H9 (cell line): ENCODE measurements at regions not wholly inside any gene's neighbourhood (a gene's known extent, or its start where the extent isn't known, plus 50 kb on each side); places are given as distances from the start of the nearest gene placed in this dataset.

ENCODE experiments used
- DNase-seq: peaks from one replicate; pipeline ENCODE4 v3.0.0-alpha.2; 2017
- H2AFZ ChIP-seq: one replicate; pipeline ENCODE4 v1.6.1; 2013; ENCODE audit warnings: mild to moderate bottlenecking, low read length, control low read depth, moderate library complexity
- H2AK5ac ChIP-seq: 2 replicates; pipeline ENCODE4 v1.6.1; 2013; ENCODE audit warnings: low read length, control low read depth, mixed read lengths; ENCODE audit not compliant: insufficient read length
- H2BK120ac ChIP-seq: one replicate; pipeline ENCODE4 v1.6.1; 2013; ENCODE audit warnings: low read depth, mild to moderate bottlenecking, low read length, control low read depth, inconsistent platforms; ENCODE audit not compliant: poor library complexity, severe bottlenecking
- H2BK12ac ChIP-seq: 2 replicates; pipeline ENCODE4 v1.6.1; 2013; ENCODE audit warnings: low read length, control low read depth, mixed read lengths, low read depth; ENCODE audit not compliant: insufficient read length
- H2BK15ac ChIP-seq: 2 replicates; pipeline ENCODE4 v1.6.1; 2013; ENCODE audit warnings: low read depth, low read length, control low read depth
- H2BK20ac ChIP-seq: one replicate; pipeline ENCODE4 v1.6.1; 2013; ENCODE audit warnings: low read depth, mild to moderate bottlenecking, low read length, control low read depth, inconsistent platforms; ENCODE audit not compliant: poor library complexity, severe bottlenecking
- H2BK5ac ChIP-seq: 2 replicates; pipeline ENCODE4 v1.6.1; 2013; ENCODE audit warnings: low read length, control low read depth, mixed read lengths; ENCODE audit not compliant: insufficient read length
- H3K14ac ChIP-seq: 2 replicates; pipeline ENCODE4 v1.6.1; 2013; ENCODE audit warnings: low read length, control low read depth; ENCODE audit not compliant: insufficient read depth
- H3K18ac ChIP-seq: 2 replicates; pipeline ENCODE4 v1.6.1; 2013; ENCODE audit warnings: low read depth, mild to moderate bottlenecking, mixed read lengths, low read length, control low read depth; ENCODE audit not compliant: insufficient read length
- H3K23ac ChIP-seq: 2 replicates; pipeline ENCODE4 v1.6.1; 2013; ENCODE audit warnings: low read length, control low read depth, mixed read lengths, low read depth; ENCODE audit not compliant: insufficient read length
- H3K23me2 ChIP-seq: 2 replicates; pipeline ENCODE4 v1.6.1; 2013; ENCODE audit warnings: low read depth, mild to moderate bottlenecking, mixed read lengths, low read length, control low read depth; ENCODE audit not compliant: insufficient read length, poor library complexity, severe bottlenecking
- H3K27ac ChIP-seq: 2 replicates; pipeline ENCODE4 v1.5.1; 2013; ENCODE audit warnings: low read length, control low read depth, mixed read lengths, low read depth; ENCODE audit not compliant: insufficient read length
- H3K27me3 ChIP-seq: 2 replicates; pipeline ENCODE4 v1.6.1; 2013; ENCODE audit warnings: low read length, control low read depth, inconsistent platforms; ENCODE audit not compliant: insufficient read depth
- H3K4ac ChIP-seq: 2 replicates; pipeline ENCODE4 v1.6.1; 2013; ENCODE audit warnings: low read depth, mild to moderate bottlenecking, control low read depth, inconsistent platforms, low read length, moderate library complexity
- H3K4me1 ChIP-seq: 2 replicates; pipeline ENCODE4 v1.6.1; 2013; ENCODE audit warnings: low read length, control low read depth, inconsistent platforms; ENCODE audit not compliant: insufficient read depth
- H3K4me2 ChIP-seq: 2 replicates; pipeline ENCODE4 v1.6.1; 2013; ENCODE audit warnings: low read length, control low read depth, mixed read lengths; ENCODE audit not compliant: insufficient read length, insufficient read depth
- H3K56ac ChIP-seq: 2 replicates; pipeline ENCODE4 v1.6.1; 2013; ENCODE audit warnings: low read depth, mild to moderate bottlenecking, mixed read lengths, low read length, control low read depth; ENCODE audit not compliant: insufficient read length
- H3K79me1 ChIP-seq: 2 replicates; pipeline ENCODE4 v1.6.1; 2013; ENCODE audit warnings: low read depth, mild to moderate bottlenecking, moderate library complexity, low read length, control low read depth, inconsistent platforms; ENCODE audit not compliant: insufficient read depth, poor library complexity, severe bottlenecking
- H3K79me2 ChIP-seq: 2 replicates; pipeline ENCODE4 v1.6.1; 2013; ENCODE audit warnings: low read length, control low read depth, inconsistent platforms; ENCODE audit not compliant: insufficient read depth
- H3K9ac ChIP-seq: 2 replicates; pipeline ENCODE4 v1.6.1; 2013; ENCODE audit warnings: low read length, control low read depth, mixed read lengths; ENCODE audit not compliant: insufficient read length; ENCODE audit errors: extremely low read depth
- H3K9me3 ChIP-seq: one replicate; pipeline ENCODE4 v1.6.1; 2013; ENCODE audit warnings: low read depth, low read length, inconsistent platforms; ENCODE audit not compliant: control insufficient read depth
- H3T11ph ChIP-seq: one replicate; pipeline ENCODE4 v1.6.1; 2013; ENCODE audit warnings: mild to moderate bottlenecking, low read length, control low read depth, inconsistent platforms
- H4K20me1 ChIP-seq: one replicate; pipeline ENCODE4 v1.6.1; 2013; ENCODE audit not compliant: control insufficient read depth, insufficient read length, insufficient read depth
- H4K5ac ChIP-seq: 2 replicates; pipeline ENCODE4 v1.6.1; 2013; ENCODE audit warnings: low read depth, mild to moderate bottlenecking, mixed read lengths, low read length, control low read depth; ENCODE audit not compliant: insufficient read length
- H4K8ac ChIP-seq: replicated peaks from 2 replicates; pipeline ENCODE4 v1.6.1; 2013; ENCODE audit warnings: low read length, control low read depth, mixed read lengths, low read depth; ENCODE audit not compliant: insufficient read length
- H4K91ac ChIP-seq: 2 replicates; pipeline ENCODE4 v1.6.1; 2013; ENCODE audit warnings: low read depth, mild to moderate bottlenecking, moderate library complexity, mixed read lengths, low read length, control low read depth; ENCODE audit not compliant: insufficient read length
- H3K27ac Mint-ChIP-seq, 3 experiments: 2 replicates in 2 of 3; 3 replicates in 1 of 3; pipeline ENCODE4 v1.8.0; 2020 to 2021; ENCODE audit warnings: mixed read lengths in 3 of 3, mild to moderate bottlenecking in 1 of 3, moderate library complexity in 1 of 3
- H3K27me3 Mint-ChIP-seq: 2 replicates; pipeline ENCODE4 v1.8.0; 2021; ENCODE audit warnings: low read depth, mild to moderate bottlenecking, moderate library complexity, mixed read lengths
- H3K36me3 Mint-ChIP-seq, 3 experiments: 2 replicates in 2 of 3; 3 replicates in 1 of 3; pipeline ENCODE4 v1.8.0; 2020 to 2021; ENCODE audit warnings: low read depth in 3 of 3, mixed read lengths in 3 of 3; ENCODE audit not compliant: insufficient read depth in 1 of 3
- H3K4me1 Mint-ChIP-seq, 2 experiments: 2 replicates each; pipeline ENCODE4 v1.8.0; 2020; ENCODE audit warnings: mixed read lengths in 2 of 2
- H3K4me3 Mint-ChIP-seq, 2 experiments: 2 replicates in 1 of 2; 3 replicates in 1 of 2; pipeline ENCODE4 v1.8.0; 2020 to 2021; ENCODE audit warnings: mild to moderate bottlenecking in 2 of 2, mixed read lengths in 2 of 2, moderate library complexity in 1 of 2
- H3K9me3 Mint-ChIP-seq, 2 experiments: 2 replicates in 1 of 2; 3 replicates in 1 of 2; pipeline ENCODE4 v1.8.0; 2020; ENCODE audit warnings: mild to moderate bottlenecking in 2 of 2, mixed read lengths in 2 of 2, moderate library complexity in 1 of 2
- WGBS: extraction: QIAGEN DNeasy Blood & Tissue Kit; methylation state at CpG from one replicate; pipeline ENCODE4 v1.1.7; 2013; ENCODE audit warnings: missing lambda C conversion rate, low lambda C conversion rate, mixed read lengths; ENCODE audit not compliant: insufficient read length; ENCODE audit errors: extremely low coverage; 5-methylcytosine and 5-hydroxymethylcytosine counted together
- TF ChIP-seq, protein P1 (sequence below): fragments of 200-600 bp; sonication (generic); conservative IDR thresholded peaks from 3 replicates; pipeline ENCODE4 v1.8.0; 2021; ENCODE audit warnings: antibody characterized with exemption, mild to moderate bottlenecking

GRCh38 chr12:115096588-115097397 is 412.8 kb upstream of the TBX3 start:
- no peaks in the 10 kb centered on the region for H3K79me1 ChIP-seq
- no peak overlapping the region for H4K91ac ChIP-seq
- no peaks in the 10 kb centered on the region for H3K4me1 ChIP-seq
- H4K5ac ChIP-seq = no peak overlapping the region
- TF ChIP-seq, protein P1, sequence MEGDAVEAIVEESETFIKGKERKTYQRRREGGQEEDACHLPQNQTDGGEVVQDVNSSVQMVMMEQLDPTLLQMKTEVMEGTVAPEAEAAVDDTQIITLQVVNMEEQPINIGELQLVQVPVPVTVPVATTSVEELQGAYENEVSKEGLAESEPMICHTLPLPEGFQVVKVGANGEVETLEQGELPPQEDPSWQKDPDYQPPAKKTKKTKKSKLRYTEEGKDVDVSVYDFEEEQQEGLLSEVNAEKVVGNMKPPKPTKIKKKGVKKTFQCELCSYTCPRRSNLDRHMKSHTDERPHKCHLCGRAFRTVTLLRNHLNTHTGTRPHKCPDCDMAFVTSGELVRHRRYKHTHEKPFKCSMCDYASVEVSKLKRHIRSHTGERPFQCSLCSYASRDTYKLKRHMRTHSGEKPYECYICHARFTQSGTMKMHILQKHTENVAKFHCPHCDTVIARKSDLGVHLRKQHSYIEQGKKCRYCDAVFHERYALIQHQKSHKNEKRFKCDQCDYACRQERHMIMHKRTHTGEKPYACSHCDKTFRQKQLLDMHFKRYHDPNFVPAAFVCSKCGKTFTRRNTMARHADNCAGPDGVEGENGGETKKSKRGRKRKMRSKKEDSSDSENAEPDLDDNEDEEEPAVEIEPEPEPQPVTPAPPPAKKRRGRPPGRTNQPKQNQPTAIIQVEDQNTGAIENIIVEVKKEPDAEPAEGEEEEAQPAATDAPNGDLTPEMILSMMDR = no peak
- no peak overlapping the region for H3K9ac ChIP-seq
- no peak for DNase-seq
- H3K18ac ChIP-seq = no peak overlapping the region
- H3K4me1 Mint-ChIP-seq = no peaks in the 10 kb centered on the region
- H3K4ac ChIP-seq = no peak overlapping the region
- no peak overlapping the region for H3K23ac ChIP-seq
- H2BK120ac ChIP-seq = no peak overlapping the region
- H3K23me2 ChIP-seq = no peaks in the 10 kb centered on the region
- H3K4me3 Mint-ChIP-seq = no peak overlapping the region
- H2BK15ac ChIP-seq = no peak overlapping the region
- H3K4me2 ChIP-seq = no peak overlapping the region
- peaks cover 15% of the 10 kb centered on the region for H3K27me3 Mint-ChIP-seq
- no peaks in the 10 kb centered on the region for H4K20me1 ChIP-seq
- no CpG with 5 or more reads among the region's 2 CpGs for WGBS
- H3K27me3 ChIP-seq = no peaks in the 10 kb centered on the region
- H3T11ph ChIP-seq = no peak overlapping the region
- H2BK12ac ChIP-seq = no peak overlapping the region
- no peak overlapping the region for H2BK20ac ChIP-seq
- H2BK5ac ChIP-seq = no peak overlapping the region
- no peak overlapping the region for H3K56ac ChIP-seq
- H3K27ac ChIP-seq = no peak overlapping the region
- no peaks in the 10 kb centered on the region; a peak in 1 of 7 replicates for H3K36me3 Mint-ChIP-seq
- no peak overlapping the region for H4K8ac ChIP-seq
- H2AK5ac ChIP-seq = no peak overlapping the region
- H2AFZ ChIP-seq = no peak overlapping the region
- no peaks in the 10 kb centered on the region for H3K9me3 ChIP-seq
- no peak overlapping the region for H3K14ac ChIP-seq
- peaks cover 0 to 3% of the 10 kb centered on the region in 2 experiments; a peak in 2 of 5 replicates for H3K9me3 Mint-ChIP-seq
- no peak overlapping the region for H3K27ac Mint-ChIP-seq
- H3K79me2 ChIP-seq = no peaks in the 10 kb centered on the region
